ENCODE measurements at regions not wholly inside any gene's neighbourhood (a gene's known extent, or its start where the extent isn't known, plus 50 kb on each side); places are given as distances from the start of the nearest gene placed in this dataset.
"Not testable (repeated sequence)": the region's sequence is repeated elsewhere in the genome, so short reads cannot be mapped to it uniquely, and the experiment has no call there.

GRCh38 chr2:87691899-87692592, 55.8 kb upstream of the PLGLB2 start:
- not testable (repeated sequence) for TF ChIP-seq POLR2AphosphoS5, CTCF, EP300, POLR2A (IDR thresholded peaks at IDR 0.05)
